Heart right ventricle (tissue), 16 donors: ENCODE measurements at regions not wholly inside any gene's neighbourhood (a gene's known extent, or its start where the extent isn't known, plus 50 kb on each side); places are given as distances from the start of the nearest gene placed in this dataset.

Source experiments
- ATAC-seq, 8 donors: fragments of 200-7000 bp; cut with Tn5 transposase; one replicate each; pipeline ENCODE4 v1.9.1; 2020; ENCODE audit warnings: mild to moderate bottlenecking in 8 of 8, moderate library complexity in 8 of 8, moderate number of reproducible peaks in 1 of 8
- DNase-seq, 2 donors: peaks; one replicate each; pipeline ENCODE4 v3.0.0-alpha.2; 2020
- H3K27ac ChIP-seq, 10 donors: fragments of 200-600 bp; sonication (generic) in 2 of 10; one replicate each; pipeline versions ENCODE4 v1.5.0 to v1.8.0; 2020 to 2022; ENCODE audit warnings: mild to moderate bottlenecking in 3 of 10
- H3K27me3 ChIP-seq, 7 donors: fragments of 200-600 bp; one replicate each; pipeline ENCODE4 v1.8.0; 2021 to 2022; ENCODE audit warnings: mild to moderate bottlenecking in 2 of 7
- H3K36me3 ChIP-seq, 9 donors: fragments of 200-600 bp; sonication (generic) in 1 of 9; one replicate each; pipeline versions ENCODE4 v1.5.0 to v1.8.0; 2020 to 2022; ENCODE audit warnings: mild to moderate bottlenecking in 2 of 9
- H3K4me1 ChIP-seq, 9 donors: fragments of 200-600 bp; sonication (generic) in 1 of 9; one replicate each; pipeline versions ENCODE4 v1.5.0 to v1.8.0; 2020 to 2022; ENCODE audit warnings: mild to moderate bottlenecking in 4 of 9
- H3K4me3 ChIP-seq, 10 donors: fragments of 200-600 bp; sonication (generic) in 2 of 10; one replicate each; pipeline versions ENCODE4 v1.5.0 to v1.8.0; 2020 to 2022; ENCODE audit warnings: mild to moderate bottlenecking in 7 of 10, moderate library complexity in 2 of 10
- H3K9me3 ChIP-seq, 11 donors: fragments of 200-600 bp in 10 of 11; sonication (generic) in 2 of 11; one replicate each; pipeline versions ENCODE4 v1.5.0 to v1.8.0; 2013 to 2022; ENCODE audit warnings: mild to moderate bottlenecking in 2 of 11, control low read depth in 1 of 11, moderate library complexity in 1 of 11
- WGBS, 2 donors: extraction: QIAGEN DNeasy Blood & Tissue Kit; methylation state at CpG; one replicate each; pipeline ENCODE4 v1.1.7; 2013; ENCODE audit warnings: inconsistent platforms in 1 of 2; 5-methylcytosine and 5-hydroxymethylcytosine counted together
- intact Hi-C, 10 donors: fragments of 100-400 bp; cut with DNase I; formaldehyde crosslinking; loops; one replicate each; pipeline versions ENCODE4 v1.11.1 to v1.14.2; 2022
- TF ChIP-seq, protein P1 (sequence below), 9 donors: fragments of 200-600 bp; sonication (generic) in 2 of 9; IDR thresholded peaks; one replicate each; pipeline versions ENCODE4 v1.5.0 to v1.8.0; 2021 to 2022; ENCODE audit warnings: antibody characterized with exemption in 9 of 9, mild to moderate bottlenecking in 5 of 9, moderate library complexity in 1 of 9
- donor health status: Arrhythmogenic right ventricular cardiomyopathy.
- donor health status: ischemic (EF 13 %, LVEDD 7.1; RV severe dilation, severe dysfunction).
- donor health status: healthy with polysubstance abuse.
- donor health status: DM: no; HTN: yes; CAD: no.
- donor health status: DM: no; HTN: no; CAD: no.
- donor health status: ischemic (EF 25% LVEDD 6.9; RV normal size, moderate dysfunction).
- donor health status: ischemic (EF 25% LVEDD 5.7; RV mildly dilated, moderate dysfunction).
- donor health status: healthy.
- donor health status: DM: yes; HTN: yes; CAD: no.
- donor health status: Ischemic cardiomyopathy.
- donor health status: ischemic (EF 35%, LVEDD 5.7; RV mildly dilated, moderate dysfunction).
- donor health status: nonischemic (EF 11% LVEDD 7.7; RV severe dilation, severe dysfunction).
- donor health status: DM: yes; HTN: yes; CAD: no.
- donor health status: PGD.
- donor health status: ischemic (EF 29% LVEDD 5.4; RV normal size, mild dysfunction).
- donor health status: nonischemic (EF 23%, LVEDD 6.1; RV moderate dilation, normal function).

DNA sequence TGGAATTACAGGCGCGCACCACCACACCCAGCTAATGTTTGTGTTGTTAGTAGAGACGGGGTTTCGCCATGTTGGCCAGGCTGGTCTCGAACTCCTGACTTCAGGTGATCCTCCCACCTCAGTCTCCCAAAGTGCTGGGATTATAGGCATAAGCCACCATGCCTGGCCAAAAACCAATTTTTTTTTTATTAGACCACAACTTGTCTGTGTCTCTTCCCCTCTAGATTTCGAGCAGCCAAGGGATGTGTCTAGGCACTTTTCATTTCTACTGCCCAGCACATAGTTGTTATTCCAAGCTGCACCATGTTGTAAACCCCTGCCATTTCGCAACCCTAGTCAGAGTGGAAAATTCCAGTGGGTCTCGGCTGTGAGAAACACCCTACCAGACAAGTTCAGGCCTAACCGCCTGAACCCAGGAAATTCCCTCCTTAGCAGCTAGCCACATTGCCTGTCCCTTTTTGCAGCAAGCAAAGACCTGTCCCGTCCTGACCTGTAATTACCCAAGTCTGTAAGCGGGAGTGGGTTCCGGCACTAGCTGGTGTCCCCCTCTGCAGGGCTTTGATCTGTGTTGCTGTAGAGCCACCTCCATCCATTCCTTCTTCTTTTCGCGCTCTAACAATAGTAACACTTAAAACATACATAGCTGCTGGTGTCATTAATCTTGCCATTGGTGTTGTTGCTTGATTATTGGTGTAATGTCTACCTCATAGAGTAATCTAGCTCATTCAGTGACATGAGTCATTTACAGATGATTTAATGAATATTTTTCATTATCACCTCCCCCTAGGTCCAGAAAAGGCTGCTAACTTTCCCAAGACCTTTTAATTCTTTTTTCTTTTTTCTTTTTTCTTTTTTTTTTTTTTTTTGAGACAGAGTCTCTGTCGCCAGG is 77.3 kb upstream of the ATF7IP2 start:
- intact Hi-C loops, result no loop called here
- 85 to 87% methylated on average over 15 of the region's 15 CpGs for WGBS, 2 donors
- no peaks in the 10 kb centered on the region for H3K4me1 ChIP-seq
- DNase-seq (no peak), ATAC-seq (no peak)
- no peaks in the 10 kb centered on the region for H3K36me3 ChIP-seq
- H3K27me3 ChIP-seq, result no peaks in the 10 kb centered on the region
- TF ChIP-seq, protein P1, sequence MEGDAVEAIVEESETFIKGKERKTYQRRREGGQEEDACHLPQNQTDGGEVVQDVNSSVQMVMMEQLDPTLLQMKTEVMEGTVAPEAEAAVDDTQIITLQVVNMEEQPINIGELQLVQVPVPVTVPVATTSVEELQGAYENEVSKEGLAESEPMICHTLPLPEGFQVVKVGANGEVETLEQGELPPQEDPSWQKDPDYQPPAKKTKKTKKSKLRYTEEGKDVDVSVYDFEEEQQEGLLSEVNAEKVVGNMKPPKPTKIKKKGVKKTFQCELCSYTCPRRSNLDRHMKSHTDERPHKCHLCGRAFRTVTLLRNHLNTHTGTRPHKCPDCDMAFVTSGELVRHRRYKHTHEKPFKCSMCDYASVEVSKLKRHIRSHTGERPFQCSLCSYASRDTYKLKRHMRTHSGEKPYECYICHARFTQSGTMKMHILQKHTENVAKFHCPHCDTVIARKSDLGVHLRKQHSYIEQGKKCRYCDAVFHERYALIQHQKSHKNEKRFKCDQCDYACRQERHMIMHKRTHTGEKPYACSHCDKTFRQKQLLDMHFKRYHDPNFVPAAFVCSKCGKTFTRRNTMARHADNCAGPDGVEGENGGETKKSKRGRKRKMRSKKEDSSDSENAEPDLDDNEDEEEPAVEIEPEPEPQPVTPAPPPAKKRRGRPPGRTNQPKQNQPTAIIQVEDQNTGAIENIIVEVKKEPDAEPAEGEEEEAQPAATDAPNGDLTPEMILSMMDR (IDR thresholded peaks at IDR 0.05), result no peak
- no peak overlapping the region for H3K4me3 ChIP-seq
- no peak overlapping the region for H3K27ac ChIP-seq
- H3K9me3 ChIP-seq, result no peaks in the 10 kb centered on the region

DNA sequence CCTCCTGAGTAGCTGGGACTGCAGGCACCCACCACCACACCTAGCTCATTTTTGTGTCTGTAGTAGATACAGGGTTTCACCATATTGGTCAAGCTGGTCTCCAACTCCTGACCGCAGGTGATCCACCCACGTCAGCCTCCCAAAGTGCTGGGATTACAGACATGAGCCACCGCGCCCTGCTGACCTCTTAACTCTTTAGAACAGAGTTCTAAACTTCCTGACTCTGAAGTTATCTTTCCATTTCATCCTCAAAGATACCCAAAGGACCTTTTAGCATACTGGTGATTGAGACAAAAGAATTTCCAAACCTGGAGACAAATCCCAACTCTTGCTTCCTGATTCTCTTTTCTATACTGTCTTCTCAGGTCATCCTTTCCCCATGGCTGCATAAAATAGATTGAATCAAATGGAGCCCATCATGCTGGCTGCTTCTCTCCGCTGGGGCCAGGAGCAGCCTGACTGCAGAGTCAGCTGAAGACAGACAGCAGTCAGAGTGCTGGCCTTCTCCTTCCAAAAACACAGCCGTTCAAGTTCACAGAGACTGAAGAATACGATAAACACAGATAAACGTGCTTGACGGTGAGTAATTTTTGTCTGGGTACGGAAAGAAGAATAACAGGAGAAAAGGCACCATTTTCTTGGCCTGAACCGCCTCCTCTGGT is 76.5 kb upstream of the ATF7IP2 start:
- intact Hi-C loops, result no loop called here
- Histone ChIP-seq H3K27ac (no peak overlapping the region), H3K4me1 (no peaks in the 10 kb centered on the region), H3K36me3 (no peaks in the 10 kb centered on the region), H3K4me3 (no peak overlapping the region), H3K27me3 (no peaks in the 10 kb centered on the region), H3K9me3 (no peaks in the 10 kb centered on the region)
- TF ChIP-seq, protein P1 (IDR thresholded peaks at IDR 0.05), result no peak
- no peak for DNase-seq
- WGBS, 2 donors, result 70 to 79% methylated on average over 11 of the region's 11 CpGs
- ATAC-seq, result no peak

DNA sequence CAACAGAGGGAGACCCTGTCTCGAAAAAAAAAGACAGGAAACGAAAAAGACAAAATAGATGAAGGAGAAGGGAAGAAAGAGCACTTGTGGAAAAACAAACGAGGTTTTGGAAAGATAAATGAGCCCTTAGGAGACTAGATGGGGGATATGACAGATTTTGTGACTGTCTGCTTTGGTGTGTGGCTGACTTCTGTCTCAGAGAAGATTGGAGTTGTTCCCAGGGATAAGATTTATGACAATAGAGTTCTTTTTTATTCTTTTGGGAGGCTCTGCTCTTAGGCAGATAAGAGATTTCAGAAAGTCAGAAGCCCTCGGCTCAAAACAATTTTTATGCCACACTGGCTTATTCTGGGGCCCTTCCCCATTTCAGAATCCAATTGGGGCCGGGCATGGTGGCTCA is 73.9 kb upstream of the ATF7IP2 start:
- DNase-seq (no peak), ATAC-seq (no peak)
- Histone ChIP-seq H3K27me3 (no peaks in the 10 kb centered on the region), H3K27ac (no peak overlapping the region), H3K36me3 (no peaks in the 10 kb centered on the region), H3K4me1 (no peaks in the 10 kb centered on the region), H3K9me3 (no peaks in the 10 kb centered on the region), H3K4me3 (no peak overlapping the region)
- TF ChIP-seq, protein P1 (IDR thresholded peaks at IDR 0.05), result no peak
- 61 to 69% methylated on average over 5 of the region's 5 CpGs for WGBS, 2 donors
- intact Hi-C loops, result loop anchor here in 4 of 10 donors (5.0 to 10.0 kb wide), 3 partner anchors 200 to 603 kb away; no protein-coding TSS in a partner anchor

DNA sequence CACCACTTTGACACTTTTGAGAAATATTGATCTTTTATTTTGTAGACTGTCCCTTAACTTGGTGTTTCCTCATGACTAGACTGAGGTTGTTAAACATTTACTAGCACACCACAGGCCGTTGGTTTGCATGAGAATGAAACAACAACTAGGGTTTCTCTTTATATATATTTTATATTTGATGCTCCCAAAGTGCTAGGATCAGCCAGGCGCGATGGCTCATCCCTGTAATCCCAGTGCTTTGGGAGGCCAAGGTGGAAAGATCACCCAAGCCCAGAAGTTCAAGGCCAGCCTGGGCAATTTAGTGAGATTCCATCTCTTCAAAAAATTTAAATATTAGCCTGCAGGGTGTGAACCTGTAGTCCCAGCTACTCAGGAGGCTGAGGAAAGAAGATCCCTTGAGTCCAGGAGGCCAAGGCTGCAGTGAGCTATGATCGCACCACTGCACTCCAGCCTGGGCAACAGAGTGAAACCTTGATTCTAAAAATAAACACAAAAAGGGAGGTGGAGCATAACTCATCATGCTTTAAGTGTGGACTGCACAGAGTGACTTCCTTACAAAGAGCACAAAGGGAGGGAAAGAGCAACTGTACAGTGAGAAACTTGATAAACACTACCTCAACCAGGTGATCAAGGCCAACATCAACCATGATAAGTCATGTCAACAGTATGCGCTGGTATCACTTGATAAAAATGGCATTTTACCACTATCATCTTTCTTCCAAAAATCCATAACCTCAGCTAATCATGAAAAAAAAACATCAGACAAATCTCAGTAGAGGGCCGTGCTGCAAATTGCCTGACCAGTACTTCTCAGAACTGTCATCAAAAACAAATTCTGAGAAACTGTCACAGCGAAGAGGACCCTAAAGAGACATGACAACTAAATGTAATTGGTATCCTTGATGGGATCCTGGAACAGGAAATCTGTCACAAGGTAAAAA is 72.8 kb upstream of the ATF7IP2 start:
- no peak for DNase-seq
- H3K27ac ChIP-seq, result no peak overlapping the region
- TF ChIP-seq, protein P1 (IDR thresholded peaks at IDR 0.05), result no peak
- H3K4me3 ChIP-seq, result no peak overlapping the region
- no peaks in the 10 kb centered on the region for H3K9me3 ChIP-seq
- H3K4me1 ChIP-seq, result no peaks in the 10 kb centered on the region
- WGBS, 2 donors, result 79 to 80% methylated on average over 7 of the region's 7 CpGs
- no peaks in the 10 kb centered on the region for H3K36me3 ChIP-seq
- no peaks in the 10 kb centered on the region for H3K27me3 ChIP-seq
- no peak for ATAC-seq
- intact Hi-C loops, result loop anchor here in 4 of 10 donors (5.0 to 10.0 kb wide), 3 partner anchors 199 to 602 kb away; no protein-coding TSS in a partner anchor
